NCI-H82 treated with DMSO at 0.1 percent for 48 hours (cell line): ENCODE measurements at regions not wholly inside any gene's neighbourhood (a gene's known extent, or its start where the extent isn't known, plus 50 kb on each side); places are given as distances from the start of the nearest gene placed in this dataset.
"Not testable (repeated sequence)": the region's sequence is repeated elsewhere in the genome, so short reads cannot be mapped to it uniquely, and the experiment has no call there.

ENCODE experiments used
- DNase-seq: peaks from one replicate; lab custom pipeline; 2025; ENCODE audit not compliant: unreplicated experiment; lab: John Stamatoyannopoulos, UW

GRCh38 chr12:46574847-46575246 lies 202.3 kb upstream of the SLC38A2 start:
- DNase-seq, result no peak

GRCh38 chr12:46573347-46573658 lies 200.7 kb upstream of the SLC38A2 start:
- DNase-seq, result no peak

GRCh38 chr12:46572644-46573346 lies 200.2 kb upstream of the SLC38A2 start:
- no peak for DNase-seq

- DNase-seq, result no peak
These were observed 199.0 kb upstream of the SLC38A2 start for GRCh38 chr12:46571608-46572007.

DNA sequence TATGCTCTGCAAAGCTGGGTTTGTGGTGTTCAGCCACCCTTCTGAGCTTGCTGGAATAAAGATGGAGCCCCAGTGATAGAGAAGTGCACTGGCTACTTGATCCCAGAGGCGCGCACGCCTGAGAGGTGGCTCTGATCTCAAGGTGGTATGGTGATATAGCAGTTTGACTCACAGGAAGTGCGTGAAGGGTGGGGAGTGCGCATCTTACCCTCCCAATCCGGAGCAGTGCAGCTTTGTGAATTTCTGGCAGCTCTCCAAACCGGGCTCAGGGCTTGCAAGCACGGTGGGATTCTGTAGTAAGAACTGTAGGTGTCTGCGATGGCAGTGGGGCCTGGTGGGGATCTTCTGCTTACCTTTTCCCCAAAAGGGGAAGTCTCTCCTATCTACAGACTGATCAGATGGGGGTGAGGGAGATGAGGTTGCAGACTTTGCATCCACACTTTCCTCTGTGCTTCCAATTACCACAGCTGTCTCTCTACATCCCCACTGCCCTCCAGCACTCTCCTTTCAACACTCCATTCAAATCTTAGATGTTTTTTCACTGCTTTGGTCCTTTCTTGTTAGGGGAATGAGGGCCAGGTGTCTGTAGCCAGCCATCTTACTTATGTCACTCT lies 197.4 kb upstream of the SLC38A2 start:
- no peak for DNase-seq

GRCh38 chr12:46567667-46568066 lies 195.1 kb upstream of the SLC38A2 start:
- DNase-seq, result no peak

GRCh38 chr12:46562625-46563225 lies 190.2 kb upstream of the SLC38A2 start:
- no peak for DNase-seq

DNA sequence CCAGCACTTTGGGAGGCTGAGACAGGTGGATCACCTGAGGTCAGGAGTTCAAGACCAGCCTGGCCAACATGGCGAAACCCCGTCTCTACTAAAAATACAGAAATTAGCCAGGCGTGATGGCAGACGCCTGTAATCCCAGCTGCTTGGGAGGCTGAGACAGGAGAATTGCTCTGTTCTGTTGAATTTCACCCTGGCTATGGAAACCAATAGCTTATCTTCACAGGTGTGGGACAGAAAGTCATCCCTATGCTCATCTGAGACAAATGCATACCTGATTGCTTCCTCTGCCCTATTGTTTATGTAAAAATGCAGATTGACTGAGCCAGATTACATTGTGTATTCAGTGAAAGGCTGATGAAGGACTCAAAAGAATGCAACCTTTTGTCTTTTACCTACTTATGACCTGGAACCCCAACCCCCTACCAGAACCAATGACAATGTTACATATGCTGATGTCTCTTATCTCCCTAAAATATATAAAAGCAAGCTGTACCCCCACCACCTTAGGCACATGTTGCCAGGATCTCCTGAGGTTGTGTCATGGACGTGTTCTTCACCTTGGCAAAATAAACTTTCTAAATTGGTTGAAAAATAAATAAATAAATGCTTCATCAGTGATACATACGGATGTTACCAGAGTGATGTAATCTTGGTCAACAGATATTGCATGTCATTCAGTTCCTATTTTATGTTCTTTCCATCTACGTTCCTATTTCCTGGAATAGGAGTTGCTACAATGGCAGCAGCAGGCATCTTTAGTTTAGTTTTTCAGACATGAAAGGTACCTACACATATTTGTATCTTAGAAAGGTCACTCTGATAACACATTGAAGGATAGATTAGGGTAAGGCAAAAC lies 189.4 kb upstream of the SLC38A2 start:
- not testable (repeated sequence) for DNase-seq

GRCh38 chr12:46560874-46561273 lies 188.3 kb upstream of the SLC38A2 start:
- no peak for DNase-seq

DNA sequence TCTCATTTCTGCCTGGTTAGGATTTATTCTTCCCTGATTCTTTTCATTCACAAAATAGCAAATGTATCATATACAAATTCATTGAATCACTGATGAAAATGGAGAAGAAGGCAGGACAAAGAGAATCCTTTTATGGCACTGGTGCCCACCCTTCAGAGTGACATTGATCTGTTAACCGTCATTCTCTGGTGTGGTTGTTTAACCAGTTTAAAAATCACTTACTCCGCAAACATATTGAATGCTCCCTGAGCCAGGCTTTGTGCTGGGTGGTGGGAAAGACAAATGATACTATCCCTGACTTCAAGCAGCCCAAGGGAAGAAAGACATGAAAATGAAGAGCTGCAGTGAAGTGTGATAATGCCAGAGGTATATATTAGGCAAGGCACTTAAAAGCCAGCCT lies 187.5 kb upstream of the SLC38A2 start:
- no peak for DNase-seq

DNA sequence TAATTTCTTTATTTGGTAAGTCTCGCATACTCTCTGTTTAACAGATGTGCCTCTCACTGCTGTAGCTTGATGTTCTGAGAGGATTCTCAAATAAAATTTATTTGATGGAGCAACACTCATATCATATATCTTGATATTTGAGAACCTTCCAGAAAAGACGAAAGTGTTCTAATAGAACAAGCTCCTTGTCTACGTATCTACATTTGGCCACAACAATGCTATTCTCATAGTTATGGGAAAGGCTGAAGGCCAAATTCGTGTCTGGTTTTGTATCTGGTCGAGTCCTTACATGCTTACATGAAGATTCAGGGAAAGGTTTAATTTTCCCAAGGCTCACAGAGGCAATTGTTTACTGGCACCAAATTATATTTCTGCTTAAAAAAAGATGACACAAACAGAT lies 186.7 kb upstream of the SLC38A2 start:
- no peak for DNase-seq

DNA sequence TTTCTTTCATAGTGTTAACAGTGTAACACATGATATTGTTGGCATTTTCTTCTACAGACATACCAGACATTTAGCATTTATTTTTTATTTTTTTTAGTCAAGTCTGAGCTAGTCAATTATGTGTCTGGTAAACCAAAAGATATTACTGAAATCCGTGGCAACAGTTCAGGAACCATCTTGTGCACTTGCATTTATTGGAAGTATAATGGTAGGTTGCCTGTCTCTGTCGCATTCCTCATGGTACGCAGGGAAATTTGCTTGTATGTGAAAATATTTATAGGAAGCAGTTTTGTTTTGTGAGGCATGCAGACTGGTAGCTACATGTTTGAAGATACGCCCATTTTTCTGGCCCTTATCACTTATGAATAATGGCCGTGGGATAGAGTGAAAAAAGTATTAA lies 186.1 kb upstream of the SLC38A2 start:
- DNase-seq, result no peak

- no peak for DNase-seq
These were observed 185.2 kb upstream of the SLC38A2 start for GRCh38 chr12:46557539-46558373.

GRCh38 chr12:46556819-46557524 lies 184.4 kb upstream of the SLC38A2 start:
- no peak for DNase-seq

GRCh38 chr12:46556105-46556559 lies 183.6 kb upstream of the SLC38A2 start:
- no peak for DNase-seq

- DNase-seq, result no peak
These were observed 182.9 kb upstream of the SLC38A2 start for GRCh38 chr12:46555406-46555852.

DNA sequence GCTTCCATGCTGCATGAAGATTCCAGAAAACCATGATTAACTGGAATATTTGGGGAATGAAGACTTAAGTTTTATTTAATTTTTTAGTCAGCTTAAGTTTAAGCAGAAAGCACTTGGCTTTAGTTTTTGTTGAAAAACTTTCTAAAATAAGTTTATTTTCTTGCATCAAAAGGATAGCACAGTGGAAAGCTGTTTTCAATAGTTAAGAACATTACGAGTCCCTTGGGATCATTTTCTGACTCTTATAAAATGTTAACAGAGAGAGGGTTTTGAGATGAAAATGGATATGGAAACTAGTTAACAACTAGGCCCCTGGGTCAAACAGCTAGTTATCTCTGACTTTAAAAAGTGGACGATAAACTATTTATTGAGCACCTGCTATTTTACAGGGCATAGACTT lies 181.9 kb upstream of the SLC38A2 start:
- no peak for DNase-seq

DNA sequence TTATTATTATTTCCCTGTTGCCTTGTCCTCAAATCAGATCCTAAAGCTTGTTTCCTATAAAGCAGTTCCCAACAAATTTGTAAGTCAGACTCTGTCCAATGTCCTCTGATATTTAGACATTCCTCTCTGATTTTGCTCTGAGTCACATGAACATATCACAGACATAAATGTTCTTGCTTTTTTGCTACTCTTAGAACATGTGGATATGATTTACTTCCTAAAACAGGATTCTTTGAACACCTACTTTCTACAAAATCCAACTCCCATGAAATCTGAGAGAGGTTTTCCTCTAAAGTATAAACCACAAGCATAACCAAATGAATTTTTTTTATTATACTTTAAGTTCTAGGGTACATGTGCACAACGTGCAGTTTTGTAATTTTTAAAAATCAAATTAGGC lies 181.3 kb upstream of the SLC38A2 start:
- no peak for DNase-seq

DNA sequence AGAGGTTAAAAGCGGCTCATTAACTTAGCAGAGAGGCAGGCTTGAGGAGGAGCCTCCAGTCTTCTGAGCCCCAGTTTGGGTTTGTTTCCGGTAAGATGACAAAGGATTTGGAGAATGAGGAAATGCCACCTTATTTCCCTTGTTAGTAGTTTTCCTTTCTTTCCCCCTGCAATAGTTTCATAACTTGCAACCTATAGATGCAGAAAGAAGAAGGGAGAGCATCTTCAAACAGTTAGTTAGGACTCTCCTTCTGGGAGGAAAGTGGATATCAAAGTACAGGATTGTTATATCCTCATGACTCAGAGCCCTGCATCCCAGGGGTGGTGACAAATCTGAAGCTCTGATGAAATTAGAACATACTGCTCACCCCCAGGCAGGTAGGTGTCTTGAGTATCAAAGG lies 180.7 kb upstream of the SLC38A2 start:
- DNase-seq, result no peak

DNA sequence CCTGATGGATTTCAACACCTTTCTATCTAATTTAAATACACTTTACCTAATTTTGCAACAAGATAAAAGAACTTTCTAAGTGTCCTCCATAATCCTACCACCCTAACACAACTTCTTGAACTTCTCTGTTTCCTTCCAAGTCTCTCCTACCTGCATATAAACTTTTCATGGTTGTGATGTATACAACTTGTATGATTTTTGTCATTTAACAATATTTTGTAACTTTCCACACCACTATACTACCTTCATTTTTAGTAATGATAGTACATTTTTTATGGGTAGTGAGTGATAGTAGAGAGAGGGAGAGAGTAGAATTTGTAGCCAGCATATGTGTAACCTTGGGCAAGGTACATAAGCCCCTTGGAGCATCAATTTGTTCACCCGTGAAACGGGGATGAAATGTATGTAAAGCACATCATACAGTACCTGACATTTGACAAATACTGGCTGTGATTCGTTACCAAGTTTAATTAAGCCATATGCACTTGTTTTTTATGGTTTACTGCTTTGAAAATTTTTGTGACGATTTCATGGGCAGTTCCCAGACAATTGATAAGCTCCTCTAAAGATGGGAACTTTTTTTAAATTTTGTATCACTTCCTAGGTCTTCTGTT lies 177.8 kb upstream of the SLC38A2 start:
- no peak for DNase-seq
